HCT116 (cell line): ENCODE measurements at regions not wholly inside any gene's neighbourhood (a gene's known extent, or its start where the extent isn't known, plus 50 kb on each side); places are given as distances from the start of the nearest gene placed in this dataset.

Experiments
- ATAC-seq: fragments of 200-7000 bp; cut with Tn5 transposase; 2 replicates; pipeline ENCODE4 v1.9.1; 2020; ENCODE audit warnings: mild to moderate bottlenecking, moderate library complexity
- BruUV-seq: library from RNA; stranded (reverse); fragments of 400-500 nt; replicated peaks from 2 replicates; lab custom pipeline; 2021; lab: Mats Ljungman, UMichigan
- CTCF ChIA-PET: fragments of 300-600 bp; sonication (Branson Sonifier 250); formaldehyde crosslinking; loops from one replicate; lab custom pipeline; 2021; ENCODE audit warnings: antibody characterized with exemption; lab: Charles Lee
- POLR2A ChIA-PET: fragments of 300-600, 350-600 bp; sonication (Branson Sonifier 250); formaldehyde crosslinking; loops from one replicate; lab custom pipeline; 2021; ENCODE audit warnings: antibody characterized with exemption; lab: Charles Lee
- RAD21 ChIA-PET, 2 experiments: fragments of 300-600 bp; sonication (Branson Sonifier 250); formaldehyde crosslinking; loops; one replicate each; lab custom pipeline; 2023; ENCODE audit warnings: low total read pairs in 2 of 2; ENCODE audit not compliant: uncharacterized antibody in 2 of 2, unreplicated experiment in 2 of 2, low non-redundant PET in 1 of 2; lab: Charles Lee
- DNase-seq: peaks from one replicate; pipeline ENCODE4 v3.0.0-alpha.2; 2010; ENCODE audit warnings: low read depth, low spot score
- H2AFZ ChIP-seq: fragments of 200-600 bp; shearing (Covaris generic), sonication (generic); 2 replicates; pipeline ENCODE4 v1.6.1; 2017; ENCODE audit warnings: low read depth, mixed run types, mixed read lengths, antibody characterized with exemption, low read length; ENCODE audit not compliant: poor library complexity, severe bottlenecking
- H3K27ac ChIP-seq: 2 replicates; pipeline ENCODE4 v1.5.1; 2012; ENCODE audit warnings: low read depth, low read length
- H3K27me3 ChIP-seq: fragments of 200-600 bp; sonication (generic); 2 replicates; pipeline ENCODE4 v1.6.1; 2016; ENCODE audit warnings: mixed run types, low read length, mixed read lengths; ENCODE audit not compliant: insufficient read depth
- H3K36me3 ChIP-seq, 2 experiments: fragments of 200-500 bp in 1 of 2; fragments of 200-600 bp in 1 of 2; sonication (Bioruptor generic) in 1 of 2; sonication (generic) in 1 of 2; 2 replicates each; pipeline versions ENCODE4 v1.5.1 to v1.6.1; 2014 to 2016; ENCODE audit warnings: low read length in 2 of 2, inconsistent platforms in 1 of 2, mixed read lengths in 1 of 2, mixed run types in 1 of 2; ENCODE audit not compliant: insufficient read depth in 2 of 2, control insufficient read depth in 1 of 2
- H3K4me1 ChIP-seq, 2 experiments: fragments of 200-600 bp in 1 of 2; sonication (generic) in 1 of 2; 2 replicates each; pipeline versions ENCODE4 v1.5.1 to v1.6.1; 2012 to 2017; ENCODE audit warnings: low read length in 2 of 2, inconsistent platforms in 1 of 2, mild to moderate bottlenecking in 1 of 2, mixed read lengths in 1 of 2, mixed run types in 1 of 2, moderate library complexity in 1 of 2; ENCODE audit not compliant: insufficient read depth in 2 of 2, control insufficient read depth in 1 of 2
- H3K4me2 ChIP-seq: fragments of 200-600 bp; sonication (generic); 2 replicates; pipeline ENCODE4 v1.6.1; 2017; ENCODE audit warnings: mixed run types, low read length, mixed read lengths
- H3K4me3 ChIP-seq, 2 experiments: fragments of 200-600 bp in 1 of 2; sonication (generic) in 1 of 2; replicated peaks in 1 of 2; 2 replicates each; pipeline ENCODE4 v1.5.1; 2011 to 2016; ENCODE audit warnings: low read length in 2 of 2, control low read depth in 1 of 2, low read depth in 1 of 2, mild to moderate bottlenecking in 1 of 2, mixed read lengths in 1 of 2, mixed run types in 1 of 2
- H3K79me2 ChIP-seq: fragments of 200-600 bp; sonication (generic); 2 replicates; pipeline ENCODE4 v1.6.1; 2017; ENCODE audit warnings: mild to moderate bottlenecking, mixed run types, low read length, moderate library complexity, mixed read lengths; ENCODE audit not compliant: insufficient read depth
- H3K9ac ChIP-seq: fragments of 200-600 bp; sonication (generic); 2 replicates; pipeline ENCODE4 v1.6.1; 2016; ENCODE audit warnings: low read length, mixed read lengths
- H3K9me2 ChIP-seq: fragments of 200-600 bp; sonication (generic), shearing (Covaris generic); 2 replicates; pipeline ENCODE4 v1.6.1; 2017; ENCODE audit warnings: mixed run types, mild to moderate bottlenecking, moderate library complexity; ENCODE audit not compliant: insufficient read depth
- H3K9me3 ChIP-seq, 2 experiments: fragments of 200-500 bp in 1 of 2; fragments of 200-600 bp in 1 of 2; sonication (Bioruptor generic) in 1 of 2; sonication (generic) in 1 of 2; 2 replicates each; pipeline ENCODE4 v1.6.1; 2014 to 2017; ENCODE audit warnings: low read length in 2 of 2, mixed read lengths in 2 of 2, inconsistent platforms in 1 of 2, low read depth in 1 of 2, mild to moderate bottlenecking in 1 of 2, mixed run types in 1 of 2, moderate library complexity in 1 of 2; ENCODE audit not compliant: control insufficient read depth in 1 of 2, insufficient read depth in 1 of 2
- H4K20me1 ChIP-seq: fragments of 200-600 bp; sonication (generic), shearing (Covaris generic); 2 replicates; pipeline ENCODE4 v1.6.1; 2017; ENCODE audit warnings: mixed run types, mild to moderate bottlenecking, moderate library complexity; ENCODE audit not compliant: insufficient read depth
- CBX3 ChIP-seq: IDR thresholded peaks from 2 replicates; pipeline ENCODE4 v1.6.1; 2012; ENCODE audit warnings: low read depth
- CEBPB ChIP-seq: IDR thresholded peaks from 2 replicates; pipeline ENCODE4 v1.6.1; 2012; ENCODE audit warnings: low read depth
- EZH2 ChIP-seq: fragments of 200-600 bp; sonication (generic); IDR thresholded peaks from 2 replicates; pipeline ENCODE4 v1.6.1; 2017; ENCODE audit warnings: antibody characterized with exemption, mixed run types
- FOSL1 ChIP-seq: IDR thresholded peaks from 2 replicates; pipeline ENCODE4 v1.6.1; 2012; ENCODE audit warnings: low read depth
- POLR2AphosphoS5 ChIP-seq: IDR thresholded peaks from 2 replicates; pipeline ENCODE4 v1.6.1; 2011; ENCODE audit warnings: mild to moderate bottlenecking, low read depth, low read length, moderate library complexity
- SIN3A ChIP-seq: IDR thresholded peaks from 2 replicates; pipeline ENCODE4 v1.6.1; 2012; ENCODE audit warnings: low read depth
- SP1 ChIP-seq: IDR thresholded peaks from 2 replicates; pipeline ENCODE4 v1.6.1; 2012; ENCODE audit warnings: low read depth
- TCF7L2 ChIP-seq: IDR thresholded peaks from 2 replicates; pipeline ENCODE4 v1.7.0; 2011; ENCODE audit warnings: borderline replicate concordance, inconsistent platforms; ENCODE audit not compliant: insufficient read depth, insufficient read length; ENCODE audit errors: extremely low read depth
- YY1 ChIP-seq: IDR thresholded peaks from 2 replicates; pipeline ENCODE4 v1.6.1; 2011; ENCODE audit warnings: low read length, low read depth, moderate library complexity, mild to moderate bottlenecking; ENCODE audit not compliant: insufficient replicate concordance; ENCODE audit errors: extremely low read depth
- ZFX ChIP-seq: fragments of 450-650 bp; IDR thresholded peaks from 2 replicates; pipeline ENCODE4 v1.6.1; 2017
- intact Hi-C: fragments of 100-400 bp; cut with micrococcal nuclease; formaldehyde crosslinking; loops from 2 replicates; pipeline ENCODE4 v1.10.0; 2022
- TF ChIP-seq, protein P1 (sequence below): IDR thresholded peaks from 2 replicates; pipeline ENCODE4 v1.6.1; 2012
- TF ChIP-seq, protein P2 (sequence below), 3 experiments: fragments of 200-600 bp in 1 of 3; sonication (generic) in 1 of 3; IDR thresholded peaks in 2 of 3; conservative IDR thresholded peaks in 1 of 3; 2 replicates each; pipeline ENCODE4 v1.5.1; 2012 to 2017; ENCODE audit warnings: low read depth in 2 of 3, low read length in 2 of 3, antibody characterized with exemption in 1 of 3, borderline replicate concordance in 1 of 3, control low read depth in 1 of 3, mild to moderate bottlenecking in 1 of 3, mixed read lengths in 1 of 3, mixed run types in 1 of 3, moderate library complexity in 1 of 3; ENCODE audit not compliant: insufficient read depth in 1 of 3
- TF ChIP-seq, protein P3 (sequence below): IDR thresholded peaks from 2 replicates; pipeline ENCODE4 v1.6.1; 2012

DNA sequence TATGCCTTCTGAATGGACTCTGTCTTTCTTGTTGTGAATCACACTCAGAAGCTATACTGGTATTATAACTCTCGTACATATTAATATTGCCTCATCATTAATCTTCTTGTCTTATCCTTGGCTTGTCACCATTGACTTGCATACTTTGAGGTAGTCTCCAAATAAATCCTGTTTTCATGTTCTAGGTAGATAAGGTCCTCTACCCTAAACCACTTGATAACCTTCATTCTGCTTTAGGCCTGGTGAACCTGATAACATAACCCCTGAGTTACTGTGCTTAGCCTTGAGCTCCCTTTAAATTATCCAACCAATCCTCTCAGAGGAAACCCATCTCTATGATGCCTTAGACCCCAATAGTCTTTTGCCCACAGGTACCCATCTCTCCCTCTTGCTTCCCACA, 1162.3 kb downstream of the SLITRK1 start:
- H3K4me2 ChIP-seq = no peak overlapping the region
- H3K9me3 ChIP-seq = no peaks in the 10 kb centered on the region; a peak in 1 of 4 replicates
- no peak overlapping the region for H3K27ac ChIP-seq
- H3K36me3 ChIP-seq = no peaks in the 10 kb centered on the region
- no peak for DNase-seq
- H3K9me2 ChIP-seq = no peaks in the 10 kb centered on the region
- no peak for ATAC-seq
- BruUV-seq = no TSS peak
- no peak for TF ChIP-seq TCF7L2
- TF ChIP-seq, protein P1, sequence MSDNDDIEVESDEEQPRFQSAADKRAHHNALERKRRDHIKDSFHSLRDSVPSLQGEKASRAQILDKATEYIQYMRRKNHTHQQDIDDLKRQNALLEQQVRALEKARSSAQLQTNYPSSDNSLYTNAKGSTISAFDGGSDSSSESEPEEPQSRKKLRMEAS = no peak
- TF ChIP-seq SP1 = no peak
- TF ChIP-seq CEBPB = no peak
- TF ChIP-seq SIN3A = no peak
- no peak for TF ChIP-seq CBX3
- no peak for TF ChIP-seq ZFX
- no peak for TF ChIP-seq POLR2AphosphoS5
- TF ChIP-seq, protein P2, sequence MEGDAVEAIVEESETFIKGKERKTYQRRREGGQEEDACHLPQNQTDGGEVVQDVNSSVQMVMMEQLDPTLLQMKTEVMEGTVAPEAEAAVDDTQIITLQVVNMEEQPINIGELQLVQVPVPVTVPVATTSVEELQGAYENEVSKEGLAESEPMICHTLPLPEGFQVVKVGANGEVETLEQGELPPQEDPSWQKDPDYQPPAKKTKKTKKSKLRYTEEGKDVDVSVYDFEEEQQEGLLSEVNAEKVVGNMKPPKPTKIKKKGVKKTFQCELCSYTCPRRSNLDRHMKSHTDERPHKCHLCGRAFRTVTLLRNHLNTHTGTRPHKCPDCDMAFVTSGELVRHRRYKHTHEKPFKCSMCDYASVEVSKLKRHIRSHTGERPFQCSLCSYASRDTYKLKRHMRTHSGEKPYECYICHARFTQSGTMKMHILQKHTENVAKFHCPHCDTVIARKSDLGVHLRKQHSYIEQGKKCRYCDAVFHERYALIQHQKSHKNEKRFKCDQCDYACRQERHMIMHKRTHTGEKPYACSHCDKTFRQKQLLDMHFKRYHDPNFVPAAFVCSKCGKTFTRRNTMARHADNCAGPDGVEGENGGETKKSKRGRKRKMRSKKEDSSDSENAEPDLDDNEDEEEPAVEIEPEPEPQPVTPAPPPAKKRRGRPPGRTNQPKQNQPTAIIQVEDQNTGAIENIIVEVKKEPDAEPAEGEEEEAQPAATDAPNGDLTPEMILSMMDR (IDR thresholded peaks at IDR 0.05 in 2 of 3, conservative IDR thresholded peaks at IDR 0.05 in 1 of 3; ENCODE audit: borderline replicate concordance in 1 of 3, insufficient read depth in 1 of 3, low read depth in 2 of 3, low read length in 2 of 3) = no peak
- no peak for TF ChIP-seq YY1
- no peak for TF ChIP-seq EZH2
- TF ChIP-seq, protein P3, sequence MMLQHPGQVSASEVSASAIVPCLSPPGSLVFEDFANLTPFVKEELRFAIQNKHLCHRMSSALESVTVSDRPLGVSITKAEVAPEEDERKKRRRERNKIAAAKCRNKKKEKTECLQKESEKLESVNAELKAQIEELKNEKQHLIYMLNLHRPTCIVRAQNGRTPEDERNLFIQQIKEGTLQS = no peak
- no peak for TF ChIP-seq FOSL1
- H3K79me2 ChIP-seq = no peaks in the 10 kb centered on the region
- CTCF ChIA-PET = no interaction called here
- H2AFZ ChIP-seq = no peak overlapping the region
- POLR2A ChIA-PET = no interaction called here
- intact Hi-C loops = no loop called here
- H3K4me3 ChIP-seq = no peak overlapping the region
- RAD21 ChIA-PET = no interaction called here
- H3K27me3 ChIP-seq = no peaks in the 10 kb centered on the region
- no peaks in the 10 kb centered on the region for H4K20me1 ChIP-seq
- H3K4me1 ChIP-seq = no peaks in the 10 kb centered on the region
- no peak overlapping the region for H3K9ac ChIP-seq
